Stimulated activated CD8-positive, alpha-beta memory T cell treated with anti-CD3 and anti-CD28 coated beads, Interleukin-15, amount 100 ng/mL, for 24 hours (primary cell): ENCODE measurements at regions not wholly inside any gene's neighbourhood (a gene's known extent, or its start where the extent isn't known, plus 50 kb on each side); places are given as distances from the start of the nearest gene placed in this dataset.
"Not testable (repeated sequence)": the region's sequence is repeated elsewhere in the genome, so short reads cannot be mapped to it uniquely, and the experiment has no call there.

Experiments used
- DNase-seq: peaks from one replicate; pipeline ENCODE4 v3.0.0-alpha.2; 2020; ENCODE audit warnings: low read depth

DNA sequence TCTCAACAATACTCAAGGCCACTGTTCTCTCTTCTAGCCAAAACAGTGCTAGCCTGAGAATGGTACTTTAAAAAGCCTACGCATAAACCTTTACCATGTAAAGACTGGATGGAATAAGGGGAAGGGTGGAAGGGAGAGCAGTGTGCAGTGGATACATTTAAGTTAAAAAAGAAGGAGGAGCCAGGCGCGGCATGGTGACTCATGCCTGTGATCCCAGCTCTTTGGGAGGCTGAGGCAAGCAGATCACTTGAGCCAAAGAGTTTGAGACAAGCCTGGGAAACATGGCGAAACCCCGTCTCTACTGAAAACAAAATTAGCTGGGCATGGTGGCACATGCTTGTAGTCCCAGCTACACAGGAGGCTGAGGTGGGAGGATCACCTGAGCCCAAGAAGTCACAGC is 127.7 kb upstream of the KIF2A start:
- no peak for DNase-seq

- no peak for DNase-seq
Observed at GRCh38 chr5:62182802-62183201, 123.2 kb upstream of the KIF2A start.

- no peak for DNase-seq
Observed at GRCh38 chr5:62183727-62184126, 122.3 kb upstream of the KIF2A start.

DNA sequence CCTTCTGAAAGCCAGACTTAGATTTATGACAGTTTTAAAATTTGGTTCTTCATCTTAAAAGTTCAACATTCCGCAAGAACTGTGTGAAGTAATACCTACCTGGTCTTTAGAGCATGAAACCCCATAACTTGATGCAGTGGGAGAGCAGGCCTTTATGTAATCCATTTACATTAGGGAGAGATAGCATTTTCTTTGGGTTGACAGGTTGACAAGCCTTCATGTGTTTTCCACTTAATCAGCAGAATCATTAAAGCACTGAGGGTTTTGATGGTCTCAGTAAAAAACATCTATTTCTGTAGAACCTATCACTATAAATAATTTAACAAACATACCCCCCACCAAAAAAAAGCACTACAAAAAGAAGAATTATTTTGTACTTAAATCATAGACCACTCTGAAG is 121.6 kb upstream of the KIF2A start:
- no peak for DNase-seq

DNA sequence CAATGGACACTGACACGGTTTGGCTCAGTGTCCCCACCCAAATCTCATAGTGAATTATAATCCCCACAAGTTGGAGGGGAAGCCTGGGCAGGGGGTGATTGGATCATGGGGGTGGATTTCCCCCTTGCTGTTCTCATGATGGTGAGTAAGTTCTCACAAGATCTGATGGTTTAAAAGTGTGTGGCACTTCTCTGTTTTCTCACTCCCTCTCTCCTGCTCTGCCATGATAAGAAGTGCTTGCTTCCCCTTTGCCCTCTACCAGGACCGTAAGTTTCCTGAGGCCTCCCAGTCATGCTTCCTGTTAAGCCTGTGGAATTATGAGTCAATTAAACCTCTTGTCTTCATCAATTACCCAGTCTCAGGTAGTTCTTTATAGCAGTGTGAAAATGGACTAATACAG is 115.8 kb upstream of the KIF2A start:
- no peak for DNase-seq

DNA sequence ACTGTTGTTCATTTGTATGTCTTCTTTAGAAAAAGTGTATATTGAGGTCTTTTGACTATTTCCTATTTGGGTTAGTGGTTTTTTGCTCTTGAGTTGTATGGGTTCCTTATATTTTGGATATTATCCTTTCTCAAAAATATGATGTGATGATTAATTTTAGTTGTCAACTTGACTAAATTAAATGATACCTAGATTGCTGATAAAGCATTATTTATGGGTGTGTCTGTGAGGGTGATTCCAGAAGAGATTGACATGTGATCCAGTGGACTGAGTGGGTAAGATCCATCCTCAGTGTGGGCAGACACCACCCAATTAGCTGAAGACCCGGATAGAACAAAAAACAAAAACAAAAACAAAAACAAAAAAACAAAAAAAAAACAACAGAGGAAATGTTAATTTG is 115.1 kb upstream of the KIF2A start:
- no peak for DNase-seq

DNA sequence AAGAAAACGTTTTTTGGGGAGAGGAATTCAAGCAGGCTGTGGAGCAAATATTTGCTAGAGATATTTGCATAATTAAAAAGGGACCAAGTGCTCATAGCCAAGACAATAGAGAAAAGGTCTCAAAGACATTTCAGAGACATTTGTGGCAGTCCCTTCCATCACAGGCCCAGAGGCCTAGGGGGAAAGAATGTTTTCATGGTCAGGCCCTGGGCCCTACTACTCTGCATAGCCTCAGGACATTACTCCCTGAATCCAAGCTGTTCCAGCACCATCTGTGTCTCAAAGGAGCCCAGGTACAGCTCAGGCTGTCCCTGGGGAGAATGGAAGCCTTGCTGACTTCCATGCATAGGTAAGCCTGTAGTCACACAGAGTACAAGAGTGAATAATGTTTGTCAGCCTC is 113.0 kb upstream of the KIF2A start:
- no peak for DNase-seq

GRCh38 chr5:62196532-62196931 is 109.5 kb upstream of the KIF2A start:
- not testable (repeated sequence) for DNase-seq

- no peak for DNase-seq
Observed at GRCh38 chr5:62197697-62198096, 108.3 kb upstream of the KIF2A start.

GRCh38 chr5:62198421-62198820 is 107.6 kb upstream of the KIF2A start:
- no peak for DNase-seq

DNA sequence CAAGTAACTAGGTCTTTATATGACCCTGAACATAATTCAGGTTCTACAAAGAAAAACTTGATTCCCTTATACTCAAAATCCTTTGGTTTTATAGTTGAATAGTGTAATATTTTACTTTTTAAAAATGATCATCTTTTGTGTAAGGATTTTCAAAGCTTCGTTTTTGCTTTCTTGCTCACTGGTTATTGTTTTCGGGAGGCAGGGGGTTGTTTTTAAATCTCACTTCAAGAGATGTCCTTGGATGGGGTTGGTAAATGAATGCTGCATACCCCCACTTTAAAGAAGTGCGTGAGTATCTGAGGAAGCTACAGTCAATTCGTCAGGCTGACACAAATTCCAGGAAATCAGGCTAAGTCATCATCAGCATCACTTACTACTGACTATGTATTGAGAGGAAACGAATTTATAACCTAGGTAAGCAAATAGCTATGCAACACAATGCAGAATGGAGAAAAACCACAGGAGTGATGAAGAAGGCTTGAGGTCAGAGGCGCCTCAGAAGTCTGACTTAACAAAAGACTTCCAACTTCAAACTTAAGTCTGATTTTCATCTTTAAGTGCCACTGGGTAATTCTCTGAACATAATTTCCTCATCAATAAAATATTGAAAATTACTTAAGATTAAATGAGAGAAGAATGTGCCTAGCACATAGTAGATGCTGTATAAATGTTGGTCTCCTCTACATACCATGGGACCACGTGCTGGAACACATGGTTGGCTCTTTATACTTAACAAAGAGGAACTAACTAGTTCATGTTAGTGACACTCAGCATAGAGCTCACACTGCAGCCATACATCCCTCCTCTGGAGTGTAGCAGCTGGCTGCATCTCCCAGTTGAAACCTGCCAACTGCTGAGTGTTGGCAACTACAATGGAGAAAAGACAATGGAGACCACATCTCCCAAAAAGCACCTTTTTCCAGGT is 106.0 kb upstream of the KIF2A start:
- DNase-seq: no peak

DNA sequence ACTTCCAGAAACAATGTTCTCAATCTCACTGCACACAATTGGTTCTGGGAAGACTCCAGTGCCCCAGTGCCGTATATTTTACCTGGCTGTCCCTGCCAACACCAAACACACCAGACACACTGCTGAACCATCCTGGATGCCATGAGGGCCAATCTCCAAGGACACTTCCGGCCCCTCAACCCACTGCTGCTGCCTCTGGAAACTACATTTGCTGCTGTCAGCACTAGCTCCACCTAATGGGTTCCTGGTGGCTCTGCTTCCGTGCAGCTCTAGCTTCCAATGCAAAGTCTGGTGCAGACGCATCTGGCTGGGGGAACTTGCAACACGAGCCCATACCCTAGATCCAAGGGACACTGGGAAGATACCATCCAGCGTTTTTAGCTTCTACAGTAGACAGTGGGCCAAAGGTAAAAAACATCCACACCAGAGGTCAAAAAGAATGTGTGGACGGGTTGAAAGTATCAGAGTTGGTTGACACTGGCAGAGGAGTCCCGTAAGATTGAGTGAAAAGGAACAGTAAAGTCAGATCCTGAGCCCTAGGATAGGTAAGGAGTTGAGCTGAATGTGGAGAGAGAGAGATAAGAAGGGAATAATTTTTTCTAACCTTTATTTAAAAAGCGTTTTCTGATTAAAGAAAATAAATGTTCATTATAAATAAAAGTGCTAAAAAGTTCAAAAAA is 99.7 kb upstream of the KIF2A start:
- no peak for DNase-seq

- no peak for DNase-seq
Observed at GRCh38 chr5:62208218-62208852, 97.7 kb upstream of the KIF2A start.

DNA sequence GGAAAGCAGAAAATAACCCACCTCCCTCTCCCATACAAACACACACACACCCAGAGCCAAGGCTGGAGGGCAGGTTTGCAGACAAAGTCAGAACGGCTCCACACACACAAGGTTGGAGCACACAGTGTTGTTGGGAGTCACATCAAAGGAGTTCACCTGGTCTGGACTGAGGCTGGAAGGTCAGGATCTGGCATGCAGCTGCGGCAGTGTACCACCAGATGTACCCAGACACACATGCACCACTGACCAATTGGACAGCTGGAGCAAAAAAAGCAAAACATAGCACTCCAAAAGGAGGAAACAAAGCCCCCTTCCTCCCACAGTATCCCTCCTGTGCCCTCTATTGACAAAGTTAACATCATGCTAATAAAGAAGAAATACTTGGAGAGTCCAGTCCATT is 94.6 kb upstream of the KIF2A start:
- no peak for DNase-seq

DNA sequence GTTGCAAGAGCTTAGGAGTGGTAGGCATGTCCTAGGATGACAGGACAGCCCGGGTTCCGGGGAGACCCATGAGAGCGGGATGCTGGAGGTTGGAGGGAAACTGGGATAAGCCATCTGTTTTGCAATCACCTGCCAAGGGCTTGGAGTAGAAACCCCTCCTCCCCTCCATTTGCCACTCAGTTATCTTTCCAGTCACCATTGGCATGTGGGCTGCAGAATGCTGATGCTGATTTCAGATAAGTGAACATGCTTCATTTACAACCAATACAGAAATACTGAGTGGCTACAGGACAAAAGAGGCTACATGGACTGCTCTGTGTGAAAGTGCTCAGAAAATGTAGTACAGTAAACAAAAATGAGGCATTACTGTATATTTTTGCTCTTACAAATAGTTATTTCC is 93.4 kb upstream of the KIF2A start:
- DNase-seq: no peak

- no peak for DNase-seq
Observed at GRCh38 chr5:62214701-62215100, 91.3 kb upstream of the KIF2A start.

GRCh38 chr5:62216603-62217002 is 89.4 kb upstream of the KIF2A start:
- DNase-seq: not testable (repeated sequence)

DNA sequence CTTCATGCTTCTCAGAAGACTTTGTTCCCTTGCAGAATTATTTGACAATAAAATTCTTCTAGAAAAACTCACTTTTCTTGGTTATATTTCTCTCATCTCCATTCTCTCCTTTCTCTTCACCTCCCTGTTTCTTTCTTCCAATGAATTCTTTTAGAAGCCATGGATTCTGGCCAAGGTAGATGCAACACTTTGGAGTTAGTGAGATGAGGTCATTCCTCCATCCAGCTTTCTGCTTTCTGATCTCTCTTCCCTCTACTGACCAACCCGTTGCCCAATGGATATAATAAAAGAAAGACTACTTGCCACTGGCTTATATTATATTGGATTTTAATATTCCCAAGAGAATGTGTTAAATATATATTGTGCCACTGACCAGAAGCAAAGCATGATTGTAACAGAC is 88.9 kb upstream of the KIF2A start:
- DNase-seq: not testable (repeated sequence)

DNA sequence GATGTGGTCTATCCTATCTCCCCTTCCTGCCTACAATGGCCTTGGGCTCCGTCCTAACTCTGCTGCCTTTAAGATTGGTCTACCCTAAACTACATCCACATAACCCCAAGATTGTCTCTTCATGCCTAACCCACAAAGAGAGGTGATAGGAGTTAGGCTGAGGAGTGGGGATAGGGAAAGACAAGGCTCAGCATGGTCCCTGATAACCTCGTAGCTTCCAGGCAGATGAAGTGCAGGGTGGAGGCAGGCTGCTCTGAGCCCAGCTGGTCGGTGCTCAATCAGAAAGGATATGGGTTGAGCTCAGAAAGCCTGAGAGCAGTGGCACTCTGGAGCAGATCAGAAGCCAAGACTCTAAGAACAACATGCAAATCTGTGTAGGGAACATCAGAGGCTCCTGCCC is 87.1 kb upstream of the KIF2A start:
- DNase-seq: not testable (repeated sequence)

DNA sequence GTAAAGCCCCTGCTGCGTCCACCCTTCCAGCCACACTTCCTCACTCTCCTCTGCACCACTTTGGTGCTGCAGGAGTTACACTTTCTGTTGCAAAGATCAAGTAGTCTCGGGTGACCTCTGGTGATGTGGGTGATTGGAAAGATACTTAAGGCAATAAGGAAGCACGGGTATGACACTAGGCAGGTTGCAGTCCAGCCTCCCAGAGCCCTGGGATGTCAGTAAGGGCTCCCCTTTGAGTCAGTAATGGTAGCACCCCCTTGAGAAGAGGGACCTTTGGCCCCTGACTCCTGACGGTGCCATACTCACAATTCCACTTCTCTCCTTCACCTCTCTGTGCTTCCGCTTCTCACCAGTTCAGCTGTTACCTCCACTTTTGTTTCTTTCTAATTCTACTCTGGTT is 84.1 kb upstream of the KIF2A start:
- not testable (repeated sequence) for DNase-seq

- not testable (repeated sequence) for DNase-seq
Observed at GRCh38 chr5:62222305-62222704, 83.7 kb upstream of the KIF2A start.

DNA sequence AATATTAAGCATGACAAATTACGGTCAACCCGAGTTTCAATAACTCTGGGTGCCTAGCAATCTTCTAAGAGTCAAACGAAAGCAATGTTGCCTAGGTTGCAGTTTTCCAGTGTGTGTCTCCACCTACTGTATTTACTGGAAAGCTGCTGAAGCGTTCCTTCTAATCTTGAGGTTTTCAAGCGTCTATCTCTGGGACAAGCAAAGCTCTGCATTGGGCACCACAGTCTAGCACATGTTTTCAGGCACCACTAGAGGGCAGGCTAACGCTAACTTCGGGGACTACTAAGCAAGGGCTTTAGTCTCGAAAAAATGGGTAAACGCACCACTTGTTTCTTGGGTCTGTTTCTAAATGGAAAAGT is 82.7 kb upstream of the KIF2A start:
- peak; percentile 23 for DNase-seq

- DNase-seq: not testable (repeated sequence)
Observed at GRCh38 chr5:62224987-62225601, 80.9 kb upstream of the KIF2A start.
